EL (cell line): ENCODE measurements at regions not wholly inside any gene's neighbourhood (a gene's known extent, or its start where the extent isn't known, plus 50 kb on each side); places are given as distances from the start of the nearest gene placed in this dataset.
A peak's percentile ranks its signal among the peaks of the same experiment; 100 is the strongest.
"Not testable (repeated sequence)": the region's sequence is repeated elsewhere in the genome, so short reads cannot be mapped to it uniquely, and the experiment has no call there.

ENCODE experiments used
- DNase-seq: peaks from one replicate; pipeline ENCODE4 v3.0.0-alpha.2; 2016

DNA sequence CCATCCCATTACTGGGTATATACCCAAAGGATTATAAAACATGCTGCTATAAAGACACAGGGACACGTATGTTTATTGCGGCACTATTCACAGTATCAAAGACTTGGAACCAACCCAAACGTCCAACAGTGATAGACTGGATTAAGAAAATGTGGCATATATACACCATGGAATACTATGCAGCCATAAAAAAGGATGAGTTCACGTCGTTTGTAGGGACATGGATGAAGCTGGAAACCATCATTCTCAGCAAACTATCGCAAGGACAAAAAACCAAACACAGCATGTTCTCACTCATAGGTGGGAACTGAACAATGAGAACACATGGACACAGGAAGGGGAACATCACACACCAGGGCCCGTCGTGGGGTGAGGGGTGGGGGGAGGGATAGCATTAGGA, 106.1 kb downstream of the CHD1L start:
- DNase-seq: not testable (repeated sequence)

DNA sequence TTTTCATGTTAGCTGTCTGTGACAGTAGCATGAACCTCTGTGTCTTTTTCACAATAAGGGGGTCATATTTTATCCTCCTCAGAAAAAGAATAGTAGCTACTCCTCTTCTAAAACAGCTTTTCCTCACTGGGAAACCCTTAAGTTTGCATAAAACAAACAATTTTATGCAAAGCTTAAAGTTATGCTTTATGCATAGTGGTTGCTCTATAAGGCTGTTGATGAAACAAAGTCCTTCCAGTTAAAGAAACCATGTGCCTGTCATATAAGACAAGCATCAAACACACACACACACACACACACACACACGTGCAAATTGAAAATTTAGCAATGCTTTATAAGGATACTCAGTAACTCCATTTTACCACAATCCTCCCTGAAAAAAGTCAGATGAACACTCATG, 107.0 kb downstream of the CHD1L start:
- no peak for DNase-seq

DNA sequence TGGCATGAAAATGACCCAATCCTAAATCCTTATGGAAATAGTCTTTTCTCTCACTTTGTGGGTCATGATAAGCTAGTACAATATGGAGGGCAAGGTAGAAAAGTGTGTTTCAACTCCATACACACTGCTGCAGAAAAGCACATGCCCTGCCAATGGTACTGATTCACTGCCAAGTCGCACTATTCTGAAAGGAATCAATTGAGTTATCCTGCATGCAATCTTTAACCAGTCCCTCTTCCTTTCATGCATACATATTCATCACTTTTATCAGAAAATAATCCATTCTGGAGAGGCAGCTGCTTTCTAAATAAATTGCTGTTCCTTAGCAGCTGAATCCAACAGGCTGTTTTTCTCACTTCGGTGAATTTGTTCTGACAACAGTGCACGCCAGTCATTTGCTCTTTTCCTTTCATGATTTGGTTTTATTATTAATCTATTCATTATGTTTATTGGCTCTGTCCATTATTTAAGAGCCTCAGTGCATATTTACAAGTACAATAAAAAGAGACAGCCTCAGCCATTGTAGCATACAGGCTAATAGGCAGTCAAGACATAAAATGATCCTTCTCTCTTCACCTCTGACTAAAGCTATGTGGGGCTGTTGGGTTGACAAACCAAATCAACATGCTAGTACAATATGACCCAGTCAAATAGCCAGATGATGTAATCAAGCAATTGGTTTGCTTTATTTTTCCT, 108.8 kb downstream of the CHD1L start:
- no peak for DNase-seq

DNA sequence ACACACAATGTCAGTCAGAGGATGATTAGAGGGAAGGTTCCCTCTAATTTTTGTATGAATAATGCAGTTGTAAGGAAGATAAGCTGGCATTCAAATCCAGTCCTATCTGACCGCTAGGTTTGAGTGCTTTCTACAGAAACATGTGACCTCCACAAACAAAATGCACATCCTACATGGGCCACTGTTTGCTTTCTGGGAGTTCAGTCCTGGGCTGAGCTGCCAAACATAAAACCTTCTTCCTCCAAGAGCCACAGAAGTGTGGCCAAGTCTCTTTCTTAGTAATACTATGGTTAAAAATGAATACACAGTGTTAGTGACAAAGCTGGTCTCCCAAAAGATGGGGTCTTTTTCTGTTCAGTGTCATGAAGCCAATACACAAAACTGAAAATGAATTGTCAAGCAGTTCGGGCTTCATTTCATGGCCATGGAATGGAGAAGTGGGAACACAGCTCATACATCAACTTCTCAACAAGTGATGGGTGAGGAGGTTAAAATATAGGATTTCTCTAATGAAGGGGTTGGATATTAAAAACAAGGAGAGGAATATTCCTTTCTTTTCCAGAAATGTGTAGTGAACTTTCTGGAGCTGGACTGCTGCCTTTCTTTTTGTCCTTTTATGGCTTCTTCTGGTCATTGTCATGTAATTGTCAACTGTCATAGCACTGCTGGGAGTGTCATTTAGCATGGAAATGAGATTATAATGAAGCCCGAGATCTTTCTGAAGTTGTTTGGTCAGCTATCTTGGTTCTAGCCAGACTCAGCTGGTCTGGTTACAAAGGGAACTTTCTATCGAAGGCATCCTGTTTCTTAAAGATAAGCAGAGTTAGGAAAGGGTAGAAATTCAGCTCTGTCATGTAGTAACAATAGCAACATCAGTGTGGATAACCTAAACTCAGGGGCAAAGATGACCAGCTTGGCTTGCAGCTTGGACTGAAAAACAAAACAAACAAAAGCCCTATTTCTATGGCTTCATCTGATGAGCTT, 135.1 kb downstream of the CHD1L start:
- no peak for DNase-seq

DNA sequence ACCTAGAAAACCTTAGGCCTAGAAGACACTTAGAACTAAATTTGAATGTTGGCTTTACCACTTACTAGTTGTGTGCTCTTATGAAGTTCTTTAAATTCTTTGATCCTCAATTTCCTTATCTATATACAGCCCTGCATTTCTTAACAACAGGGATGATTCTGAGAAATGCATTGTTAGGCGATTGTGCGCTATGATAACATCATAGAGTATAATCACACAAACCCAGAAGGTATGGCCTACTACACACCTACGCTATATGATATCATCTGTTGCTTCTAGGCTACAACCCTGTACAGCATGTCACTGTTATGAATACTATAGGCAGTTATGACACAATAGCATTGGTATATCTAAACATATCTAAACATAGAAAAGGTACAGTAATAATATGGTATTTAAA, 137.4 kb downstream of the CHD1L start:
- DNase-seq: no peak

DNA sequence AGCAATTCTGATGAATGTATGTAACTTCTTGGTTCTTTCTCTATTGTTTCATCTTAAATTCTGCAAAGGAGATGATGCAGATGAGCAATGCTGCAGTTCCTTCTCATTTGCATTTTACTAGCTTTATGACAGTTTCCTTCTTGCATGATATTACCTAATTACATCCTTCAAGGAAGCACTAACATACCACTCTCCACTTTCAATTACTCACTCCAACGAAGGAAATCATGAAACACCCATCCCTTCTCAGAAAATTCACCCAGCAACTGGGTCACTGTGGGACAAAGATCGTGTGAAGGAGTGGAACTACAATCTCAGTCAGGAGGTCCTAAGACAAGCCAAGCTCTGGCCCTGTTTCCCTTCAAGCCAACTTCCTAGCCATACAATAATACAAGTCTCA, 142.3 kb downstream of the CHD1L start:
- DNase-seq: no peak

DNA sequence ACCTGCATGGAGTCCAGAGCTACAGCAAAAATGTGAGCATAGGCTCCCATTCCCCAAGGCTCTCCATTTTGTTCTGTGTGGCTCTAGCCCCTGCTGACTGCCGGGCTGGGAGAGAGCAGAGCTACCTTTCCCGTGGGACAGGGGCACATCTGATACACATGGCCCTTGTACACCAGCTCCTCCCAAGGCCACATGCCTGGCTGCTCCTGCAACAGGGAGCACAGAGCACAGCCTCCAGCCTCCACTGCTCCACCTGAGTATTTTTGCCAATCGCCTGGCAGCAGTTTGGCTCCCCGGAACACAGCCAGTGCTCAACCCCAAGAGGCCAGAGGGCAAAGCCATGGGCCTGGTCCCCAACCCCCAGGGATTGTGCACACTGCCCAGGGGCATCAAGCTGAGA, 146.5 kb downstream of the CHD1L start:
- no peak for DNase-seq

DNA sequence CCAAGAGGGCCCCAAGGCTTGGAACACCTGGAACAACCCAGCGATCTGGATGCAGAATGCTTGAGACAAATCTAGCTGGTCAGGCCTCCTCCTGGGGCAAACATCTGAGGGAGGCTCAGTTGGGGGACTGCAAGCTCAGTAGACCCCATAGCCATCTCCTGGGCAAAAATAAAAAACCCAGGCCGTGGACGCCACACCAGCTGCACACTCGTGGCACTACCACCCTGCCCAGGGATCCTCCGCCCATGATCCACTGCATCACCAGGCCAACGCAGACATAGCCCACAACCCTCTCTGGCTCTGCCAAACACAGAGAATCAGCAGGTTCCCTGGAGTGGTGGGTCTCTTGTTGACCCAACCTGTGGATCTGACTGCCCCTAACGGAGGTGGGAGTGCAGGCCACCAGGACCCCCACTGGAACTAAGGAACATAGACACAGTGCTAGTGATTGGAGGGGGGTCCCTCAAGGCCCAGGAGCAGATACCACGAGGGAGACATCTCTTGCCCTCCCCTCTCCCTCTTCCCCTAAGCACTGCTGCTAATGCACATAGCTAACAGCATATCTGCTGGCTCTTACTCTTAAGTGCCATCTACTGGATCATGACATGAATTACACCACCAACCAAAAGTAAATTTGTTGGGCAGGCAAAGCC, 147.2 kb downstream of the CHD1L start:
- DNase-seq: peak; percentile 53

DNA sequence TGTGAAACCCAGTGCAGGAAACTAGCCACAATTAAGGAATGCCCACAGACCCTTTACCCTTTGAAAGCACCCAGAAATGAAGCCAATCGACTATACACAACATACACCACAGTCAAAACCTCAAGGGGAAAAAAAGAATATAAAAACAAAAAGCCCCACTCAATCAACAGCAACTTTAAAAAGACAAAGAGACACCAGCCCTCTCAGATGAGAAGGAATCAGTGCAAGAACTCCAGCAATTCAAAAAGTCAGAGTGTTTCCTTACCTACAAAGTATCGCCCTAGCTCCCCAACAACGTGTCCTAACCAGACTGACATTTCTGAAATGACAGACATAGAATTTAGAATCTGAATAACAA, 147.7 kb downstream of the CHD1L start:
- no peak for DNase-seq

DNA sequence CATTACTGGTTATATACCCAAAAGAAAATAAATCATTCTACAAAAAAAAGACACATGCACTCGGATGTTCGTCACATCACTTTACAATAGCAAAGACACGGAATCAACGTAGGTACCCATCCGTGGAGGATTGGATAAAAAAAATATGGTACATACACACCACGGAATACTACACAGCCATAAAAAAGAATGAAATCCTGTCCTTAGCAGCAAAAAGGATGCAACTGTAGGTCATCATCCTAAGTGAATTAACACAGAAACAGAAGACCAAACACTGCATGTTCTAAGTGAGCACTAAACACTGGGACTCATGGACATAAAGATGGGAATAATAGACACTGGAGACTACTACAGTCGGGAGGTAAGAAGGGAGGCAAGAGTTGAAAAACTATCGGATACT, 148.6 kb downstream of the CHD1L start:
- no peak for DNase-seq

DNA sequence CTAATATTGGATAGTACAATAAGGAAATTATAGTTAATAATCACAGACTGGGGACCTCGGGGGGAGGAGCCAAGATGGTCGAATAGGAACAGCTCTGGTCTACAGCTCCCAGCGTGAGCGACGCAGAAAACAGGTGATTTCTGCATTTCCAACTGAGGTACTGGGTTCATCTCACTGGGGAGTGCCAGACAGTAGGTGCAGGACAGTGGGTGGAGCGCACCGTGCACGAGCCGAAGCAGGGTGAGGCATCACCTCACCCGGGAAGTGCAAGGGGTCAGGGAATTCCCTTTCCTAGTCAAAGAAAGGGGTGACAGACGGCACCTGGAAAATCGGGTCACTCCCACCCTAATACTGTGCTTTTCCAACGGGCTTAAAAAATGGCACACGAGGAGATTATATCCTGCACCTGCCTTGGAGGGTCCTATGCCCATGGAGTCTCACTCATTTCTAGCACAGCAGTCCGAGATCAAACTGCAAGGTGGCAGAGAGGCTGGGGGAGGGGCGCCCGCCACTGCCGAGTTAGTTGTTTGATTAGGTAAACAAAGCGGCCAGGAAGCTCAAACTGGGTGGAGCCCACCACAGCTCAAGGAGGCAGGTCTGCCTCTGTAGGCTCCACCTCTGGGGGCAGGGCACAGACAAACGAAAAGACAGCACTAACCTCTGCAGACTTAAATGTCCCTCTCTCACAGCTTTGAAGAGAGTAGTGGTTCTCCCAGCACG, 138.8 kb upstream of the BCL9 start:
- not testable (repeated sequence) for DNase-seq

DNA sequence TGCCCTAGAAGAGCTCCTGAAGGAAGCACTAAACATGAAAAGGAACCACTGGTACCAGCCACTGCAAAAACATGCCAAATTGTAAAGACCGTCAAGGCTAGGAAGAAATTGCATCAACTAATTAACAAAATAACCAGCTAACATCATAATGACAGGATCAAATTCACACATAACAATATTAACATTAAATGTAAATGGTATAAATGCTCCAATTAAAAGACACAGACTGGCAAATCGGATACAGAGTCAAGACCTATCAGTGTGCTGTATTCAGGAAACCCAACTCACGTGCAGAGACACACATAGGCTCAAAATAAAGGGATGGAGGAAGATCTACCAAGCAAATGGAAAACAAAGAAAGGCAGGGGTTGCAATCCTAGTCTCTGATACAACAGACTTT, 137.0 kb upstream of the BCL9 start:
- DNase-seq: not testable (repeated sequence)

DNA sequence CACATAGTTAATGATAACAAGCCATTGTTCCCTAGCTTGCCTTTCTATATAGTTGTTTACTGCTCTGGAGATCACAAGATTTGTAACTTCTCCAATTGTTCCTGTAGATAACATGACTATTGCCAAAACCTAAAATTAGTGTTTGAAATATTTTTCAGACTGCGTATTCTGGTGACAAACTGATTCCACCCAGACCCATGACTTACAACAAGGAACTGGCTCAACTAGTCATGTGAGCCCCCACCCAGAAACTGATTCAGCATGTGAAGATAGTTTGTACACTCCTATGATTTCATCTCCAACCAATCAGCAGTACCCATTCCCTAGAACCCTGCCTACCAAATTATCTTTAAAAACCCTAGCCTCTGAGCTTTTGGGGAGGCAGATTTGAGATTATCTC, 131.4 kb upstream of the BCL9 start:
- no peak for DNase-seq

DNA sequence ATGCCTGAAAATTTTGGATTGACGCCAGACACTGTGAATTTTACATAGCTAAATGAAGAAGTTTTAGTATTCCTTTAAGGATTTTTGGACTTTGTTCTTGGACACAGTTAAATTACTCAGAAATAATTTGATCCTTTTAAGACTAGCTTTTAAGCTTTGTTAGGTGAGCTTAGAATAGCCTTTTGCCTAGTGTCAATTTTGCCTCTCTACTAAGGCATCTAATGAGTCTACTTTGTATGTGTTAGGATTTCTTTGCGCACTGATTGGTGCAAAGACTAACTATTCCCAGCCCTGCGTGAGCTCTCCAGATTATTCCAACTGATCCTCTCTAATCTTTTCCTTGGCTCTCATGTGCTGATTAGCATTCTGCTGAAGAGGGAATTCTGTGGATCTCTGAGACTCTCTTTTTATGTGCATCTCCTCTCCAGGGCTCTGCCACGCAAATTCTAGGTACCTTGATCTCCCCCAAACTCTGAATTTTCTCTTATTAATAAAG, 128.1 kb upstream of the BCL9 start:
- DNase-seq: no peak

DNA sequence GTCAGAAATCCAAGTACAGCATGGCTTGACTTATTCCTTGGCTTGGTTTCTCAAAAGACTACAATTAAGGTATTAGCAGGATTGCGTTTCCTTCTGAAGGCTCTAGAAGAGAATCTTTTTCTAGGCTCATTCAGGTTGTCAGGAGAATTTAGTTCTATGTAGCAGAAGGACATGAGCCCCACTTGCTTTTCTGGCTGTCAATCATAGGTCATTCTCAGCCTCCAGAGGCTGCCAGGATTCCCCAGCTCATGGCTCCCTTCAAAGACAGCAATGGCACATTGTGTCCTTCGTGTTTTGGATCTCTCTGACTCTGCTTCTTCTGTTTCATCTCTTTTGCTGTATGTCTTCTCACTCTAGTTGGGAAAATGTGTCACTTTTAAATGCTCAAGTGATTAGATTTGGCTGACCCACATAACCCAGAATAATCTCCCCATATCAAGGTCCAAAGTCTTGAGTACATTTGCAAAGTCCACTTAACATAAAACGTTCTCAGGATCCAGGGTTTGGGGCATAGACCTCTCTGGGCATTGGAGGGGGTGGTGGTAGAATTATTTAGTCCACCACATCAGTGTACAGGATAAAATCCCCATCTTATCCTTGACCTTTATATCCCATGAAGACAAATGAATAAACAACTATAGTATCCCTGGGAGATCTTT, 126.7 kb upstream of the BCL9 start:
- DNase-seq: no peak

DNA sequence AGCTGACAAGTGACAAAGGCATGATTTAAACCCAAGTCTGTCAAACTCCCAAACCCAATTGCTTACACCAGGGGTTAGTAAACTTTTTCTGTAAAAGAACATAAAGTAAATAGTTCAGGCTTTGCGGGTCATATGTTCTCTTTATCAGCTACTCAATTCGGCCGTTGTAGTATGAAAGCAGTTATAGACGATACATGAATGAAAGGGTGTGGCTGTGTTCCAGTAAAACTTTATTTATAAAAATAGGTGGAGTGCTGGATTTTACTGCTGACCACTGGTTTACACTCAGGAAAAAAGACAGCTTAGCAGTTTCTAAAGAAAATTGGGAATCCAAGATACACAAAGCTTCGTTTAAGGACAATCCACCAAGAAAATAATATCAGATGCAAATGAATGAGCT, 124.3 kb upstream of the BCL9 start:
- no peak for DNase-seq

DNA sequence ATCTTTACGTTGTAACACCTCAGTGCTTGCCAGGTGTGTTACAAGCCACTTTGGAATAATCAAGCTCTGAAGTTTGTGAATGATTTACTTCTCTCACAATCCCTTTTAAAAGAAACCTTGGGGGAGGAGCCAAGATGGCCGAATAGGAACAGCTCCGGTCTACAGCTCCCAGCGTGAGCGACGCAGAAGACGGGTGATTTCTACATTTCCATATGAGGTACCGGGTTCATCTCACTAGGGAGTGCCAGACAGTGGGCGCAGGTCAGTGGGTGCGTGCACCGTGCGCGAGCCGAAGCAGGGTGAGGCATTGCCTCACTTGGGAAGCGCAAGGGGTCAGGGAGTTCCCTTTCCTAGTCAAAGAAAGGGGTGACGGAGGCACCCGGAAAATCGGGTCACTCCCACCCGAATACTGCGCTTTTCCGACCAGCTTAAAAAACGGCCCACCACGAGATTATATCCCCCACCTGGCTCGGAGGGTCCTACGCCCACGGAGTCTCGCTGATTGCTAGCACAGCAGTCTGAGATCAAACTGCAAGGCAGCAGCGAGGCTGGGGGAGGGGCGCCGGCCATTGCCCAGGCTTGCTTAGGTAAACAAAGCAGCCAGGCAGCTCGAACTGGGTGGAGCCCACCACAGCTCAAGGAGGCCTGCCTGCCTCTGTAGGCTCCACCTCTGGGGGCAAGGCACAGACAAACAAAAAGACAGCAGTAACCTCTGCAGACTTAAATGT, 118.0 kb upstream of the BCL9 start:
- DNase-seq: not testable (repeated sequence)

DNA sequence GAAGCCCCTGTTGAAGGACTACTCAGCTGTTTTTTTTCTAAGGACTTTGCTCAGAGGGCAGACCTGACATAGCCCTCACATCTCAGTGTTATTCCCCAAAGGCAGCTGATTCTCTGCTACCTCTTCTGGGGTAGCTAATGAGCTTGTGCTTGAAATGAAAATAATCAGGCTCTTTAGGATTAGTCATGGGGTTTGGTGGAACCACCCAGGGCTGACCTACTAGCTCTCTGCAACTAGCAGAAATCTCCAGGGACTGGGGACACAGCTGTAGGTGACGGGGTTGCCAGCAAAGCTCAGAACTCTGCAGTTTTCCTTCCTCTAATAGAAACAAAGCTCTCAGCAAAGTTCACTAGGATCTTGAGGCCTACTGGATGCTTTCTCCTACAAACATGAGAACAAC, 106.4 kb upstream of the BCL9 start:
- no peak for DNase-seq

DNA sequence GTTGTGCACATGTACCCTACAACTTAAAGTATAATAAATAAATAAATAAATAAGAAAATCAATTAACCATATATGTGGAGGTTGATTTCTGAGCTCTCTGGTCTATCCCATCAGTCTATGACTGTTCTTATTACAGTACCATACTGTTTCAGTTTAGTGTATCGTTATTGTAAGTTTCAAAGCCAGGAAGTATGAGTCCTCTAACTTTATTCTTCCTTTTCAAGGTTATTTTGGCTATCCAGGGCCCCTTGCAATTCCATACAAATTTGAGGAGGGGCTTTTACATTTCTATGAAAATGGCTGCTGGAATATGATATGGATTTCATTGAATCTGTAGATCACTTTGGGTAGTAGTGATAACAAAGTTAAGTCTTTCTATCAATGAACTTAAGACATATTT, 96.9 kb upstream of the BCL9 start:
- no peak for DNase-seq

DNA sequence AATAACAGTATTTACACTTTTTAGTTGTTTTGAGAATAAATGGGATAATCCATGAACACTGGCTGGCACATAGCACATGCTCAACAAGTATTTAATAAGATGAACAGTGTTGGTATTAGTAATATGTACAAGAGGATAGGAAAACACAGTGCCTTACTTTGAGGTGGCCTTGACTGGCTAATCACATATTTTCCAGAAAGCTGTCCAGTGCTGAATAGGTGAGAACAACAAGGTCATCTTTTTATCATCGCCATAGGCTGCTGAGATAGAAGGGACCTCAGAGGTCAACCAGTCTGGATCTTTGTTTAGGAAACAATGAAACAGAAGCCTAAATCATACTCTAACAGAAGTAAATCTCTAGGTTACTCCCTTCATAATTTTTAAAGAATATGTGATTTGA, 89.7 kb upstream of the BCL9 start:
- no peak for DNase-seq

DNA sequence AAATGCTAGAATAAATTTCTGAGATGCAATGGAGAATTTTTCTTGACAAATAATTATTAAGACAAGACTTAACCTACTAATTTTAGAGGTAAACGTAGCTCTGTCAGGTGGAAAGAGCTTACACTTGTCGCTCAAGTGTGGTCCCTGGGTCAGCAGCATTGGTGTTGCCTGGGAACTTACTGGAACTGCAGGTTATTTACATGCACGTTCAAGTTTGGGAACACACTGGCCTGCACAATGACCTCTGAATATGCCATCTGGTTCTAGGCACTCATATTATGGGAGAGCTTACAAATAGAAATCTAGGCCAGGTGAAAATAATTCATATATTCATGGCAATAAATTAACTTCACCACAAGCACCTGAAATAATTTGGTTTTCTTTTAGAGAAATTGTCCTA, 88.5 kb upstream of the BCL9 start:
- DNase-seq: no peak

DNA sequence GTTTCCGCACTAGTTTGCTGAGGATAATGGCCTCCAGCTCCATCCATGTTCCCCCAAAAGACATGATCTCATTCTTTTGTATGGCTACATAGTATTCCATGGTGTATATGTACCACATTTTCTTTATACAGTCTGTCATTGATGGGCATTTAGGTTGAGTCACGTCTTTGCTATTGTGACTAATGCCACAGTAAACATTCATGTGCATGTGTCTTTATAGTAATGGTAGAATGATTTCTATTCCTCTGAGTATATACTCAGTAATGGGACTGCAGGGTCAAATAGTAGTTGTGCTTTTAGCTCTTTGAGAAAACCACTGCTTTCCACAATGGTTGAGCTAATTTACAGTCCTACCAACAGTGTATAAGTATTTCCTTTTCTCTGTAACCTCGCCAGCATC, 78.3 kb upstream of the BCL9 start:
- DNase-seq: no peak
